Prostate gland (tissue), 2 donors: ENCODE measurements at regions not wholly inside any gene's neighbourhood (a gene's known extent, or its start where the extent isn't known, plus 50 kb on each side); places are given as distances from the start of the nearest gene placed in this dataset.

Experiments
- CTCF ChIP-seq, 4 experiments: fragments of 200-600 bp in 2 of 4; fragments of 450-650 bp in 2 of 4; sonication (generic) in 2 of 4; IDR thresholded peaks; 1 replicate in 3 of 4; 2 replicates in 1 of 4; pipeline ENCODE4 v1.5.1; 2016 to 2019; ENCODE audit warnings: antibody characterized with exemption in 4 of 4, mild to moderate bottlenecking in 2 of 4, moderate library complexity in 2 of 4
- POLR2A ChIP-seq: fragments of 450-650 bp; IDR thresholded peaks from one replicate; pipeline ENCODE4 v1.6.1; 2016; ENCODE audit warnings: antibody characterized with exemption, mild to moderate bottlenecking
- POLR2AphosphoS5 ChIP-seq: sonication (generic); formaldehyde crosslinking; IDR thresholded peaks from one replicate; pipeline ENCODE4 v1.6.1; 2017; ENCODE audit warnings: antibody characterized with exemption

GRCh38 chr5:68116868-68117411 lies 98.6 kb upstream of the PIK3R1 start:
- TF ChIP-seq POLR2AphosphoS5, result no peak
- TF ChIP-seq CTCF (IDR thresholded peaks at IDR 0.05), result no peak
- TF ChIP-seq POLR2A, result no peak
